Lower leg skin (tissue), 3 donors: ENCODE measurements at regions not wholly inside any gene's neighbourhood (a gene's known extent, or its start where the extent isn't known, plus 50 kb on each side); places are given as distances from the start of the nearest gene placed in this dataset.

Experiments used
- POLR2A ChIP-seq, 2 donors: fragments of 450-650 bp; IDR thresholded peaks; one replicate each; pipeline ENCODE4 v1.6.1; 2016 to 2017; ENCODE audit warnings: antibody characterized with exemption in 2 of 2, mild to moderate bottlenecking in 1 of 2, moderate library complexity in 1 of 2
- TF ChIP-seq, protein P1 (sequence below), 3 donors: fragments of 450-650 bp; IDR thresholded peaks; one replicate each; pipeline ENCODE4 v1.5.1; 2016; ENCODE audit warnings: antibody characterized with exemption in 3 of 3, mild to moderate bottlenecking in 3 of 3, moderate library complexity in 2 of 3

DNA sequence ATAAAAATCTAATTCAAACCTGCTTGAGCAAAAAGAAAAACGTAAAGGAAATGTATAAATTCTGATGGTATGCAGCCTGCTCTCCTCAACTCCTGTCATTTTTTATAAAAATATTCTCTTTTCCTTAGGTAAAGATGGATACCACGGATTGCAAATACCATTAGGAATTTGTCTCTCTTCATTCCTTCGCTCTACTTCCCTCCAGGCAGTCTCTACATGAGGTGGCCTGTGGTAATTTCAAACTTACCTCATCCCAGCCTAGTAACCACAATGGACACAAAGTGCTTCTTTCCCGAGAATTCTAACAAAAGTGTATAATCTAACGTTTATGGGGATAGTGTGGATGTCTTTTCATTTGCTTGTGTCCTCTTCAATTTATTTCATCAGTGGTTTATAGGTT is 239.5 kb upstream of the LRRC7 start:
- TF ChIP-seq, protein P1, sequence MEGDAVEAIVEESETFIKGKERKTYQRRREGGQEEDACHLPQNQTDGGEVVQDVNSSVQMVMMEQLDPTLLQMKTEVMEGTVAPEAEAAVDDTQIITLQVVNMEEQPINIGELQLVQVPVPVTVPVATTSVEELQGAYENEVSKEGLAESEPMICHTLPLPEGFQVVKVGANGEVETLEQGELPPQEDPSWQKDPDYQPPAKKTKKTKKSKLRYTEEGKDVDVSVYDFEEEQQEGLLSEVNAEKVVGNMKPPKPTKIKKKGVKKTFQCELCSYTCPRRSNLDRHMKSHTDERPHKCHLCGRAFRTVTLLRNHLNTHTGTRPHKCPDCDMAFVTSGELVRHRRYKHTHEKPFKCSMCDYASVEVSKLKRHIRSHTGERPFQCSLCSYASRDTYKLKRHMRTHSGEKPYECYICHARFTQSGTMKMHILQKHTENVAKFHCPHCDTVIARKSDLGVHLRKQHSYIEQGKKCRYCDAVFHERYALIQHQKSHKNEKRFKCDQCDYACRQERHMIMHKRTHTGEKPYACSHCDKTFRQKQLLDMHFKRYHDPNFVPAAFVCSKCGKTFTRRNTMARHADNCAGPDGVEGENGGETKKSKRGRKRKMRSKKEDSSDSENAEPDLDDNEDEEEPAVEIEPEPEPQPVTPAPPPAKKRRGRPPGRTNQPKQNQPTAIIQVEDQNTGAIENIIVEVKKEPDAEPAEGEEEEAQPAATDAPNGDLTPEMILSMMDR (IDR thresholded peaks at IDR 0.05): no peak
- TF ChIP-seq POLR2A (IDR thresholded peaks at IDR 0.05): no peak
